WTC11 (cell line): ENCODE measurements at regions not wholly inside any gene's neighbourhood (a gene's known extent, or its start where the extent isn't known, plus 50 kb on each side); places are given as distances from the start of the nearest gene placed in this dataset.

ENCODE experiments used
- ATAC-seq: fragments of 200-7000 bp; cut with Tn5 transposase; 2 replicates; pipeline ENCODE4 v1.10.0; 2021; ENCODE audit warnings: mild to moderate bottlenecking, moderate library complexity
- CTCF ChIA-PET: fragments of 300-600 bp; sonication (Branson Sonifier 250); formaldehyde crosslinking; loops from one replicate; lab custom pipeline; 2021; ENCODE audit warnings: antibody characterized with exemption; lab: Charles Lee
- POLR2A ChIA-PET: fragments of 350-600 bp; sonication (Branson Sonifier 250); formaldehyde crosslinking; loops from one replicate; lab custom pipeline; 2021; ENCODE audit warnings: antibody characterized with exemption; lab: Charles Lee
- DNase-seq: peaks from one replicate; pipeline ENCODE4 v3.0.0; 2021; ENCODE audit warnings: low spot score
- H3K27ac Mint-ChIP-seq: 2 replicates; pipeline ENCODE4 v1.8.0; 2021; ENCODE audit warnings: mixed read lengths
- H3K27me3 Mint-ChIP-seq: 2 replicates; pipeline ENCODE4 v1.8.0; 2021; ENCODE audit warnings: low read depth, mild to moderate bottlenecking, moderate library complexity, mixed read lengths
- H3K36me3 Mint-ChIP-seq: 2 replicates; pipeline ENCODE4 v1.8.0; 2021; ENCODE audit warnings: mixed read lengths
- H3K4me1 Mint-ChIP-seq: 2 replicates; pipeline ENCODE4 v1.8.0; 2022; ENCODE audit warnings: mixed read lengths
- H3K4me3 Mint-ChIP-seq: 2 replicates; pipeline ENCODE4 v1.8.0; 2021; ENCODE audit warnings: mild to moderate bottlenecking, moderate library complexity, mixed read lengths
- H3K9me3 Mint-ChIP-seq: 2 replicates; pipeline ENCODE4 v1.8.0; 2021; ENCODE audit warnings: mixed read lengths
- ATF1 ChIP-seq: sonication (generic); formaldehyde crosslinking; IDR thresholded peaks from 2 replicates; pipeline ENCODE4 v1.8.1; 2023; ENCODE audit warnings: mild to moderate bottlenecking, moderate library complexity, missing genetic modification reagents
- ESRRA ChIP-seq: sonication (generic); formaldehyde crosslinking; IDR thresholded peaks from 2 replicates; pipeline ENCODE4 v1.8.1; 2022; ENCODE audit warnings: mild to moderate bottlenecking, missing genetic modification reagents, borderline replicate concordance
- HMGA2 ChIP-seq: fragments of 250-450 bp; sonication (Bioruptor Pico); IDR thresholded peaks from 2 replicates; pipeline ENCODE4 v1.4.0; 2021; ENCODE audit warnings: mild to moderate bottlenecking, moderate library complexity
- JAZF1 ChIP-seq: fragments of 250-450 bp; sonication (Bioruptor Pico); IDR thresholded peaks from 2 replicates; pipeline ENCODE4 v1.9.0; 2021; ENCODE audit warnings: moderate library complexity, mild to moderate bottlenecking, inconsistent platforms
- NFATC4 ChIP-seq: fragments of 250-450 bp; sonication (Bioruptor Pico); IDR thresholded peaks from 2 replicates; pipeline ENCODE4 v1.9.0; 2021; ENCODE audit warnings: mild to moderate bottlenecking
- NR3C1 ChIP-seq: sonication (generic); formaldehyde crosslinking; conservative IDR thresholded peaks from 2 replicates; pipeline ENCODE4 v1.8.1; 2023; ENCODE audit warnings: low read depth, mild to moderate bottlenecking, missing genetic modification reagents
- PRRX2 ChIP-seq: fragments of 250-450 bp; sonication (Bioruptor Pico); IDR thresholded peaks from 2 replicates; pipeline ENCODE4 v1.8.0; 2021; ENCODE audit warnings: mild to moderate bottlenecking
- RORB ChIP-seq: fragments of 250-450 bp; sonication (Bioruptor Pico); IDR thresholded peaks from 2 replicates; pipeline ENCODE4 v1.9.0; 2021; ENCODE audit warnings: mild to moderate bottlenecking
- TEAD4 ChIP-seq: sonication (generic); formaldehyde crosslinking; IDR thresholded peaks from 2 replicates; pipeline ENCODE4 v1.8.0; 2022; ENCODE audit warnings: mild to moderate bottlenecking, missing genetic modification reagents
- ZBTB21 ChIP-seq: sonication (generic); formaldehyde crosslinking; IDR thresholded peaks from 2 replicates; pipeline ENCODE4 v1.8.1; 2023; ENCODE audit warnings: mild to moderate bottlenecking, missing genetic modification reagents, borderline replicate concordance
- ZNF138 ChIP-seq: sonication (generic); formaldehyde crosslinking; conservative IDR thresholded peaks from 2 replicates; pipeline ENCODE4 v1.8.1; 2022; ENCODE audit warnings: mild to moderate bottlenecking, moderate library complexity, missing genetic modification reagents
- TF ChIP-seq, protein P1 (sequence below): sonication (generic); formaldehyde crosslinking; IDR thresholded peaks from 2 replicates; pipeline ENCODE4 v1.8.1; 2023; ENCODE audit warnings: mild to moderate bottlenecking, missing genetic modification reagents, moderate library complexity
- TF ChIP-seq, protein P2 (sequence below): fragments of 250-450 bp; sonication (Bioruptor Pico); IDR thresholded peaks from 2 replicates; pipeline ENCODE4 v1.9.0; 2021; ENCODE audit warnings: moderate library complexity, mild to moderate bottlenecking, inconsistent platforms, borderline replicate concordance
- TF ChIP-seq, protein P3 (sequence below): sonication (generic); formaldehyde crosslinking; IDR thresholded peaks from 2 replicates; pipeline ENCODE4 v1.8.1; 2023; ENCODE audit warnings: mild to moderate bottlenecking, missing genetic modification reagents
- TF ChIP-seq, protein P4 (sequence below): fragments of 250-450 bp; sonication (Bioruptor Pico); IDR thresholded peaks from 2 replicates; pipeline ENCODE4 v1.9.0; 2021; ENCODE audit warnings: mild to moderate bottlenecking
- TF ChIP-seq, protein P5 (sequence below): sonication (generic); formaldehyde crosslinking; IDR thresholded peaks from 2 replicates; pipeline ENCODE4 v1.8.1; 2023; ENCODE audit warnings: mild to moderate bottlenecking, missing genetic modification reagents
- TF ChIP-seq, protein P6 (sequence below): sonication (generic); formaldehyde crosslinking; IDR thresholded peaks from 2 replicates; pipeline ENCODE4 v1.8.1; 2022; ENCODE audit warnings: mild to moderate bottlenecking, missing genetic modification reagents, moderate library complexity, borderline replicate concordance
- TF ChIP-seq, protein P7 (sequence below): sonication (generic); formaldehyde crosslinking; IDR thresholded peaks from 2 replicates; pipeline ENCODE4 v1.8.1; 2023; ENCODE audit warnings: mild to moderate bottlenecking, missing genetic modification reagents, moderate library complexity
- TF ChIP-seq, protein P8 (sequence below): sonication (generic); formaldehyde crosslinking; IDR thresholded peaks from 2 replicates; pipeline ENCODE4 v1.8.1; 2022; ENCODE audit warnings: missing genetic modification reagents, borderline replicate concordance
- TF ChIP-seq, protein P9 (sequence below): sonication (generic); formaldehyde crosslinking; conservative IDR thresholded peaks from 2 replicates; pipeline ENCODE4 v1.8.1; 2022; ENCODE audit warnings: mild to moderate bottlenecking, missing genetic modification reagents
- TF ChIP-seq, protein P10 (sequence below): sonication (generic); formaldehyde crosslinking; IDR thresholded peaks from 2 replicates; pipeline ENCODE4 v1.8.0; 2022; ENCODE audit warnings: mild to moderate bottlenecking, missing genetic modification reagents

DNA sequence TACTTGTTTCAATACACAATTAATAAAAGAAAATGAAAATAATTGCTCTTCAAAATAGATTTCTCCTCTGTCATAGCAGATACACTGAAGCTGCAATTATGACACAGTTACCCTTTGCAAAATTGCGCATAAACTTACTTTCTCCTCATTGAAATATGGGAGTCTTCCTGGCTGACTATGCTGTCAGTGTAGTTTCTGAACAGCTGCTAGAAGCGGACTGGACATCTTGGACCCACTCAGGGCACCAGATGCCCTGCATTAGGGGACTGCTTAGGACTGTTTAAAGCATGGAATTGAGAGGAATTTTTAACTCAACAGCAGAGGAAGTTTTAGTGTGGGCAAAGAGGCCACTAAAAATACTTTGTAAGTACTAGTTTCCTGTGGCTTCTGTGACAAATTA, 454.9 kb downstream of the ATP23 start:
- peaks cover 24% of the 10 kb centered on the region for H3K9me3 Mint-ChIP-seq
- ATAC-seq = no peak

DNA sequence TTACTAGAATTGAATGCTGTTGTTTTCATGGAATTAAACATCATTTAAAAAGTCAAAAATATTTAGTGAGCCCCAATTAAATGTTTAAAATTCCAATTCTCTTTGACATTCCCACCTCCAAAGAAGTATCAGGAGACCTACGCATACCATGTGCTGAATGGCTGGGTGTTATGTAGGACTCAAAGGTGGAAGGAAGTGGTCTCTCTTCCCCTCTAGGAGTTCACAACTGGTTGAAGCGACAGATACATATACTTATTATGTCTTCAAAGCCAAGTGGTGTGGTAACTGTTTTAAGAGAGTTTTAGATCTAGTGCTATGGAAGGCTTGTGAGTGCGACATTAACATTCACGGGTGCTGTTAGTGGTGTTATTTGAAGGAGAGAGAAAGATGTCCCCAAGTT, 464.0 kb downstream of the ATP23 start:
- Mint-ChIP-seq H3K27ac (no peak overlapping the region; the same call in 1 of the 2 replicates), H3K9me3 (peaks cover 7% of the 10 kb centered on the region), H3K4me3 (no peak overlapping the region), H3K27me3 (no peaks in the 10 kb centered on the region), H3K4me1 (peaks cover 22% of the 10 kb centered on the region), H3K36me3 (no peaks in the 10 kb centered on the region)
- DNase-seq = no peak
- peak; percentile 46; the same call in 1 of the 2 replicates for ATAC-seq
- ChIA-PET CTCF (no interaction called here), POLR2A (no interaction called here)
- TF ChIP-seq, protein P1, sequence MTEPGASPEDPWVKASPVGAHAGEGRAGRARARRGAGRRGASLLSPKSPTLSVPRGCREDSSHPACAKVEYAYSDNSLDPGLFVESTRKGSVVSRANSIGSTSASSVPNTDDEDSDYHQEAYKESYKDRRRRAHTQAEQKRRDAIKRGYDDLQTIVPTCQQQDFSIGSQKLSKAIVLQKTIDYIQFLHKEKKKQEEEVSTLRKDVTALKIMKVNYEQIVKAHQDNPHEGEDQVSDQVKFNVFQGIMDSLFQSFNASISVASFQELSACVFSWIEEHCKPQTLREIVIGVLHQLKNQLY (CRISPR knock-in tag) = no peak
- TF ChIP-seq, protein P2, sequence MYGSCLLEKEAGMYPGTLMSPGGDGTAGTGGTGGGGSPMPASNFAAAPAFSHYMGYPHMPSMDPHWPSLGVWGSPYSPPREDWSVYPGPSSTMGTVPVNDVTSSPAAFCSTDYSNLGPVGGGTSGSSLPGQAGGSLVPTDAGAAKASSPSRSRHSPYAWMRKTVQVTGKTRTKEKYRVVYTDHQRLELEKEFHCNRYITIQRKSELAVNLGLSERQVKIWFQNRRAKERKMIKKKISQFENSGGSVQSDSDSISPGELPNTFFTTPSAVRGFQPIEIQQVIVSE (CRISPR knock-in tag) = no peak
- TF ChIP-seq, protein P3, sequence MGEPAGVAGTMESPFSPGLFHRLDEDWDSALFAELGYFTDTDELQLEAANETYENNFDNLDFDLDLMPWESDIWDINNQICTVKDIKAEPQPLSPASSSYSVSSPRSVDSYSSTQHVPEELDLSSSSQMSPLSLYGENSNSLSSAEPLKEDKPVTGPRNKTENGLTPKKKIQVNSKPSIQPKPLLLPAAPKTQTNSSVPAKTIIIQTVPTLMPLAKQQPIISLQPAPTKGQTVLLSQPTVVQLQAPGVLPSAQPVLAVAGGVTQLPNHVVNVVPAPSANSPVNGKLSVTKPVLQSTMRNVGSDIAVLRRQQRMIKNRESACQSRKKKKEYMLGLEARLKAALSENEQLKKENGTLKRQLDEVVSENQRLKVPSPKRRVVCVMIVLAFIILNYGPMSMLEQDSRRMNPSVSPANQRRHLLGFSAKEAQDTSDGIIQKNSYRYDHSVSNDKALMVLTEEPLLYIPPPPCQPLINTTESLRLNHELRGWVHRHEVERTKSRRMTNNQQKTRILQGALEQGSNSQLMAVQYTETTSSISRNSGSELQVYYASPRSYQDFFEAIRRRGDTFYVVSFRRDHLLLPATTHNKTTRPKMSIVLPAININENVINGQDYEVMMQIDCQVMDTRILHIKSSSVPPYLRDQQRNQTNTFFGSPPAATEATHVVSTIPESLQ = no peak
- TF ChIP-seq, protein P4, sequence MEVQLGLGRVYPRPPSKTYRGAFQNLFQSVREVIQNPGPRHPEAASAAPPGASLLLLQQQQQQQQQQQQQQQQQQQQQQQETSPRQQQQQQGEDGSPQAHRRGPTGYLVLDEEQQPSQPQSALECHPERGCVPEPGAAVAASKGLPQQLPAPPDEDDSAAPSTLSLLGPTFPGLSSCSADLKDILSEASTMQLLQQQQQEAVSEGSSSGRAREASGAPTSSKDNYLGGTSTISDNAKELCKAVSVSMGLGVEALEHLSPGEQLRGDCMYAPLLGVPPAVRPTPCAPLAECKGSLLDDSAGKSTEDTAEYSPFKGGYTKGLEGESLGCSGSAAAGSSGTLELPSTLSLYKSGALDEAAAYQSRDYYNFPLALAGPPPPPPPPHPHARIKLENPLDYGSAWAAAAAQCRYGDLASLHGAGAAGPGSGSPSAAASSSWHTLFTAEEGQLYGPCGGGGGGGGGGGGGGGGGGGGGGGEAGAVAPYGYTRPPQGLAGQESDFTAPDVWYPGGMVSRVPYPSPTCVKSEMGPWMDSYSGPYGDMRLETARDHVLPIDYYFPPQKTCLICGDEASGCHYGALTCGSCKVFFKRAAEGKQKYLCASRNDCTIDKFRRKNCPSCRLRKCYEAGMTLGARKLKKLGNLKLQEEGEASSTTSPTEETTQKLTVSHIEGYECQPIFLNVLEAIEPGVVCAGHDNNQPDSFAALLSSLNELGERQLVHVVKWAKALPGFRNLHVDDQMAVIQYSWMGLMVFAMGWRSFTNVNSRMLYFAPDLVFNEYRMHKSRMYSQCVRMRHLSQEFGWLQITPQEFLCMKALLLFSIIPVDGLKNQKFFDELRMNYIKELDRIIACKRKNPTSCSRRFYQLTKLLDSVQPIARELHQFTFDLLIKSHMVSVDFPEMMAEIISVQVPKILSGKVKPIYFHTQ = no peak
- TF ChIP-seq ATF1 (CRISPR knock-in tag) = no peak
- no peak for TF ChIP-seq PRRX2 (CRISPR knock-in tag)
- TF ChIP-seq, protein P5, sequence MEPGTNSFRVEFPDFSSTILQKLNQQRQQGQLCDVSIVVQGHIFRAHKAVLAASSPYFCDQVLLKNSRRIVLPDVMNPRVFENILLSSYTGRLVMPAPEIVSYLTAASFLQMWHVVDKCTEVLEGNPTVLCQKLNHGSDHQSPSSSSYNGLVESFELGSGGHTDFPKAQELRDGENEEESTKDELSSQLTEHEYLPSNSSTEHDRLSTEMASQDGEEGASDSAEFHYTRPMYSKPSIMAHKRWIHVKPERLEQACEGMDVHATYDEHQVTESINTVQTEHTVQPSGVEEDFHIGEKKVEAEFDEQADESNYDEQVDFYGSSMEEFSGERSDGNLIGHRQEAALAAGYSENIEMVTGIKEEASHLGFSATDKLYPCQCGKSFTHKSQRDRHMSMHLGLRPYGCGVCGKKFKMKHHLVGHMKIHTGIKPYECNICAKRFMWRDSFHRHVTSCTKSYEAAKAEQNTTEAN (CRISPR knock-in tag) = no peak
- no peak for TF ChIP-seq ESRRA (CRISPR knock-in tag)
- TF ChIP-seq NFATC4 (CRISPR knock-in tag) = no peak

More for the DNA sequence above, 454.9 kb downstream of the ATP23 start:
- TF ChIP-seq JAZF1 (CRISPR knock-in tag) (no peak), ZNF138 (CRISPR knock-in tag) (no peak), ZBTB21 (CRISPR knock-in tag) (no peak), NR3C1 (CRISPR knock-in tag) (no peak), PRRX2 (CRISPR knock-in tag) (no peak), RORB (CRISPR knock-in tag) (no peak), HMGA2 (no peak), TEAD4 (CRISPR knock-in tag) (no peak)
- TF ChIP-seq, protein P6, sequence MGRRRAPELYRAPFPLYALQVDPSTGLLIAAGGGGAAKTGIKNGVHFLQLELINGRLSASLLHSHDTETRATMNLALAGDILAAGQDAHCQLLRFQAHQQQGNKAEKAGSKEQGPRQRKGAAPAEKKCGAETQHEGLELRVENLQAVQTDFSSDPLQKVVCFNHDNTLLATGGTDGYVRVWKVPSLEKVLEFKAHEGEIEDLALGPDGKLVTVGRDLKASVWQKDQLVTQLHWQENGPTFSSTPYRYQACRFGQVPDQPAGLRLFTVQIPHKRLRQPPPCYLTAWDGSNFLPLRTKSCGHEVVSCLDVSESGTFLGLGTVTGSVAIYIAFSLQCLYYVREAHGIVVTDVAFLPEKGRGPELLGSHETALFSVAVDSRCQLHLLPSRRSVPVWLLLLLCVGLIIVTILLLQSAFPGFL (CRISPR knock-in tag) = no peak
- TF ChIP-seq, protein P7, sequence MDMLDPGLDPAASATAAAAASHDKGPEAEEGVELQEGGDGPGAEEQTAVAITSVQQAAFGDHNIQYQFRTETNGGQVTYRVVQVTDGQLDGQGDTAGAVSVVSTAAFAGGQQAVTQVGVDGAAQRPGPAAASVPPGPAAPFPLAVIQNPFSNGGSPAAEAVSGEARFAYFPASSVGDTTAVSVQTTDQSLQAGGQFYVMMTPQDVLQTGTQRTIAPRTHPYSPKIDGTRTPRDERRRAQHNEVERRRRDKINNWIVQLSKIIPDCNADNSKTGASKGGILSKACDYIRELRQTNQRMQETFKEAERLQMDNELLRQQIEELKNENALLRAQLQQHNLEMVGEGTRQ (CRISPR knock-in tag) = no peak
- TF ChIP-seq, protein P8, sequence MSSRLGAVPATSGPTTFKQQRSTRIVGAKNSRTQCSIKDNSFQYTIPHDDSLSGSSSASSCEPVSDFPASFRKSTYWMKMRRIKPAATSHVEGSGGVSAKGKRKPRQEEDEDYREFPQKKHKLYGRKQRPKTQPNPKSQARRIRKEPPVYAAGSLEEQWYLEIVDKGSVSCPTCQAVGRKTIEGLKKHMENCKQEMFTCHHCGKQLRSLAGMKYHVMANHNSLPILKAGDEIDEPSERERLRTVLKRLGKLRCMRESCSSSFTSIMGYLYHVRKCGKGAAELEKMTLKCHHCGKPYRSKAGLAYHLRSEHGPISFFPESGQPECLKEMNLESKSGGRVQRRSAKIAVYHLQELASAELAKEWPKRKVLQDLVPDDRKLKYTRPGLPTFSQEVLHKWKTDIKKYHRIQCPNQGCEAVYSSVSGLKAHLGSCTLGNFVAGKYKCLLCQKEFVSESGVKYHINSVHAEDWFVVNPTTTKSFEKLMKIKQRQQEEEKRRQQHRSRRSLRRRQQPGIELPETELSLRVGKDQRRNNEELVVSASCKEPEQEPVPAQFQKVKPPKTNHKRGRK (CRISPR knock-in tag) = no peak
- TF ChIP-seq, protein P9, sequence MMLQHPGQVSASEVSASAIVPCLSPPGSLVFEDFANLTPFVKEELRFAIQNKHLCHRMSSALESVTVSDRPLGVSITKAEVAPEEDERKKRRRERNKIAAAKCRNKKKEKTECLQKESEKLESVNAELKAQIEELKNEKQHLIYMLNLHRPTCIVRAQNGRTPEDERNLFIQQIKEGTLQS = no peak
- TF ChIP-seq, protein P10, sequence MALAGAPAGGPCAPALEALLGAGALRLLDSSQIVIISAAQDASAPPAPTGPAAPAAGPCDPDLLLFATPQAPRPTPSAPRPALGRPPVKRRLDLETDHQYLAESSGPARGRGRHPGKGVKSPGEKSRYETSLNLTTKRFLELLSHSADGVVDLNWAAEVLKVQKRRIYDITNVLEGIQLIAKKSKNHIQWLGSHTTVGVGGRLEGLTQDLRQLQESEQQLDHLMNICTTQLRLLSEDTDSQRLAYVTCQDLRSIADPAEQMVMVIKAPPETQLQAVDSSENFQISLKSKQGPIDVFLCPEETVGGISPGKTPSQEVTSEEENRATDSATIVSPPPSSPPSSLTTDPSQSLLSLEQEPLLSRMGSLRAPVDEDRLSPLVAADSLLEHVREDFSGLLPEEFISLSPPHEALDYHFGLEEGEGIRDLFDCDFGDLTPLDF (CRISPR knock-in tag) = no peak
- Mint-ChIP-seq H3K27ac (no peak overlapping the region), H3K36me3 (no peaks in the 10 kb centered on the region; the same call in 1 of the 2 replicates), H3K27me3 (no peaks in the 10 kb centered on the region; the same call in 1 of the 2 replicates), H3K4me1 (no peaks in the 10 kb centered on the region), H3K4me3 (no peak overlapping the region)
- CTCF ChIA-PET = interaction anchor here (0.8 kb wide), 1 partner anchor 47 kb away, joined by 4 read pairs; no protein-coding TSS in a partner anchor
- DNase-seq = no peak
- POLR2A ChIA-PET = interaction anchor here (0.6 kb wide), 1 partner anchor 600 kb away, joined by 3 read pairs; no protein-coding TSS in a partner anchor
